Small intestine (tissue), 7 donors: ENCODE measurements at regions not wholly inside any gene's neighbourhood (a gene's known extent, or its start where the extent isn't known, plus 50 kb on each side); places are given as distances from the start of the nearest gene placed in this dataset.

Experiments
- DNase-seq, 2 donors: peaks; one replicate each; pipeline versions ENCODE4 v3.0.0 to v3.0.0-alpha.2; 2013
- FAIRE-seq: peaks from 2 replicates; lab custom pipeline; 2012; peaks lifted over from hg19 to GRCh38; lab: Jason Lieb, UNC
- H3K27ac ChIP-seq, 3 donors: one replicate each; pipeline ENCODE4 v1.5.1; 2013; ENCODE audit warnings: low read length in 2 of 3, mild to moderate bottlenecking in 2 of 3, control low read depth in 1 of 3, inconsistent platforms in 1 of 3, low read depth in 1 of 3, moderate library complexity in 1 of 3
- H3K27me3 ChIP-seq, 3 donors: one replicate each; pipeline ENCODE4 v1.6.1; 2013; ENCODE audit warnings: low read length in 3 of 3, inconsistent platforms in 1 of 3; ENCODE audit not compliant: control insufficient read depth in 3 of 3, insufficient read depth in 3 of 3
- H3K36me3 ChIP-seq, 3 donors: one replicate each; pipeline ENCODE4 v1.6.1; 2013; ENCODE audit warnings: low read length in 3 of 3, inconsistent platforms in 1 of 3, low read depth in 1 of 3, mild to moderate bottlenecking in 1 of 3, moderate library complexity in 1 of 3; ENCODE audit not compliant: control insufficient read depth in 3 of 3, insufficient read depth in 2 of 3
- H3K4me1 ChIP-seq, 3 donors: one replicate each; pipeline ENCODE4 v1.6.1; 2013; ENCODE audit warnings: low read length in 2 of 3, inconsistent platforms in 1 of 3, low read depth in 1 of 3, mild to moderate bottlenecking in 1 of 3, moderate library complexity in 1 of 3; ENCODE audit not compliant: control insufficient read depth in 3 of 3, insufficient read depth in 2 of 3
- H3K4me3 ChIP-seq, 3 donors: one replicate each; pipeline ENCODE4 v1.5.1; 2013; ENCODE audit warnings: low read length in 3 of 3, control low read depth in 1 of 3, inconsistent platforms in 1 of 3, low read depth in 1 of 3, mild to moderate bottlenecking in 1 of 3, moderate library complexity in 1 of 3
- H3K9me3 ChIP-seq, 2 donors: one replicate each; pipeline ENCODE4 v1.6.1; 2013; ENCODE audit warnings: low read depth in 1 of 2, low read length in 1 of 2; ENCODE audit not compliant: control insufficient read depth in 2 of 2, insufficient read depth in 1 of 2
- WGBS, 3 donors: extraction: QIAGEN DNeasy Blood & Tissue Kit; methylation state at CpG; one replicate each; pipeline ENCODE4 v1.1.7; 2013; 5-methylcytosine and 5-hydroxymethylcytosine counted together
- donor health status: healthy with polysubstance abuse.
- donor health status: control.
- donor health status: control.
- donor health status: Bipolar disorder and iron deficiency.
- donor health status: healthy.

GRCh38 chr6:113353392-113353791 lies 503.8 kb upstream of the MARCKS start:
- DNase-seq, result peak in 1 of 2 donors; percentile 20
- H3K27ac ChIP-seq, result peak overlapping the region in 1 of 3 donors; percentile 10
- no peak overlapping the region for H3K4me3 ChIP-seq
- peaks cover 0 to 50% (median 0%) of the 10 kb centered on the region in 3 donors for H3K4me1 ChIP-seq
- no peaks in the 10 kb centered on the region for H3K9me3 ChIP-seq
- no peaks in the 10 kb centered on the region for H3K27me3 ChIP-seq
- 92 to 93% (median 92%) methylated on average over 2 of the region's 2 CpGs for WGBS, 3 donors
- H3K36me3 ChIP-seq, result no peaks in the 10 kb centered on the region
- no peak for FAIRE-seq

- peaks cover 0 to 50% (median 0%) of the 10 kb centered on the region in 3 donors for H3K4me1 ChIP-seq
- no peaks in the 10 kb centered on the region for H3K27me3 ChIP-seq
- no peak overlapping the region for H3K27ac ChIP-seq
- FAIRE-seq (no peak), DNase-seq (no peak)
- WGBS, 3 donors, result 81 to 90% (median 84%) methylated on average over 6 of the region's 6 CpGs
- no peaks in the 10 kb centered on the region for H3K36me3 ChIP-seq
- H3K4me3 ChIP-seq, result no peak overlapping the region
- H3K9me3 ChIP-seq, result no peaks in the 10 kb centered on the region
These were observed 502.8 kb upstream of the MARCKS start for GRCh38 chr6:113354204-113354895.

- WGBS, 3 donors, result 79 to 80% (median 80%) methylated on average over 1 of the region's 1 CpG
- peaks cover 0 to 47% (median 0%) of the 10 kb centered on the region in 3 donors for H3K4me1 ChIP-seq
- DNase-seq (peak; percentile 3 to 70), FAIRE-seq (no peak)
- H3K36me3 ChIP-seq, result no peaks in the 10 kb centered on the region
- H3K9me3 ChIP-seq, result no peaks in the 10 kb centered on the region
- H3K4me3 ChIP-seq, result no peak overlapping the region
- peak overlapping the region in 1 of 3 donors; percentile 9 for H3K27ac ChIP-seq
- H3K27me3 ChIP-seq, result no peaks in the 10 kb centered on the region
These were observed 501.0 kb upstream of the MARCKS start for GRCh38 chr6:113356139-113356538.

GRCh38 chr6:113357041-113357440 lies 500.1 kb upstream of the MARCKS start:
- FAIRE-seq (no peak), DNase-seq (peak in 1 of 2 donors; percentile 16)
- Histone ChIP-seq H3K9me3 (no peaks in the 10 kb centered on the region), H3K27me3 (no peaks in the 10 kb centered on the region), H3K36me3 (no peaks in the 10 kb centered on the region), H3K4me1 (peaks cover 0 to 38% (median 0%) of the 10 kb centered on the region in 3 donors), H3K27ac (no peak overlapping the region), H3K4me3 (no peak overlapping the region)
- 80 to 87% (median 82%) methylated on average over 4 of the region's 4 CpGs for WGBS, 3 donors

- H3K4me1 ChIP-seq, result peaks cover 0 to 34% (median 0%) of the 10 kb centered on the region in 3 donors
- WGBS, 3 donors, result 48 to 71% (median 61%) methylated on average over 3 of the region's 3 CpGs
- DNase-seq (peak in 1 of 2 donors; percentile 13), FAIRE-seq (no peak)
- no peak overlapping the region for H3K27ac ChIP-seq
- no peaks in the 10 kb centered on the region for H3K36me3 ChIP-seq
- no peaks in the 10 kb centered on the region for H3K27me3 ChIP-seq
- H3K4me3 ChIP-seq, result no peak overlapping the region
- no peaks in the 10 kb centered on the region for H3K9me3 ChIP-seq
These were observed 499.0 kb upstream of the MARCKS start for GRCh38 chr6:113358063-113358583.

GRCh38 chr6:113359155-113360140 lies 497.7 kb upstream of the MARCKS start:
- 77 to 85% (median 83%) methylated on average over 5 of the region's 5 CpGs for WGBS, 3 donors

GRCh38 chr6:113361014-113361645 lies 496.0 kb upstream of the MARCKS start:
- WGBS, 3 donors, result 71 to 81% (median 79%) methylated on average over 8 of the region's 8 CpGs
- Histone ChIP-seq H3K9me3 (no peaks in the 10 kb centered on the region), H3K4me3 (no peak overlapping the region), H3K27me3 (no peaks in the 10 kb centered on the region), H3K36me3 (no peaks in the 10 kb centered on the region), H3K27ac (no peak overlapping the region), H3K4me1 (peaks cover 0 to 17% (median 0%) of the 10 kb centered on the region in 3 donors)
- DNase-seq, result no peak
- no peak for FAIRE-seq

More at GRCh38 chr6:113359155-113360140, 497.7 kb upstream of the MARCKS start:
- no peaks in the 10 kb centered on the region for H3K36me3 ChIP-seq
- H3K27me3 ChIP-seq, result no peaks in the 10 kb centered on the region
- no peak for FAIRE-seq
- no peak overlapping the region for H3K4me3 ChIP-seq
- no peaks in the 10 kb centered on the region for H3K9me3 ChIP-seq
- DNase-seq, result no peak
- H3K27ac ChIP-seq, result no peak overlapping the region
- peaks cover 0 to 23% (median 0%) of the 10 kb centered on the region in 3 donors for H3K4me1 ChIP-seq
